Skin epidermis (tissue), 12 donors: ENCODE measurements at regions not wholly inside any gene's neighbourhood (a gene's known extent, or its start where the extent isn't known, plus 50 kb on each side); places are given as distances from the start of the nearest gene placed in this dataset.
"Not testable (repeated sequence)": the region's sequence is repeated elsewhere in the genome, so short reads cannot be mapped to it uniquely, and the experiment has no call there.

Experiments
- H3K27ac ChIP-seq, 21 experiments: fragments of 200-600 bp; sonication (generic) in 11 of 21; one replicate each; pipeline ENCODE4 v1.5.0; 2020; ENCODE audit warnings: mild to moderate bottlenecking in 3 of 21, inconsistent platforms in 2 of 21, moderate library complexity in 2 of 21
- H3K4me3 ChIP-seq, 7 experiments: fragments of 200-600 bp; sonication (generic) in 2 of 7; one replicate each; pipeline ENCODE4 v1.5.0; 2020; ENCODE audit warnings: inconsistent platforms in 2 of 7, mild to moderate bottlenecking in 2 of 7, moderate library complexity in 1 of 7

DNA sequence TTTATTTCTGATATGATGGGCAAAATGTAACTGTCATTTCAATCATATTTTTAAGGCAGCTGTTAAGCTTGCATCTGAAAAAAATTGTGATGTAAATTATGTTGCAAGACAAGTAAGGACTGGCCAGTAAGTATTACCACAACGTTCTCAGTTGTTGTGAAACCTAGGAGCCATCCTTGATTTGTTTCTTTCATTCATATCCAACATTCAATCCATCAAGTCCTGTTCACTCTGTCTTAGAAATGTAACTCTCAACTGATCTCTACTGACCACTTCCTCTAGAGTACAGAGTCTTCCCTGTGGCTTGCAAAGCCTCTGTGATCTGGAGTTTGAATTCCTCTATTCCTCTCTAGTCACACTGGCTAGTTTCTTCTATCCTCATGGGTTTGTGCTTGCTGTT lies 161.4 kb upstream of the MAD2L1 start:
- H3K4me3 ChIP-seq, result no peak overlapping the region
- no peak overlapping the region for H3K27ac ChIP-seq

DNA sequence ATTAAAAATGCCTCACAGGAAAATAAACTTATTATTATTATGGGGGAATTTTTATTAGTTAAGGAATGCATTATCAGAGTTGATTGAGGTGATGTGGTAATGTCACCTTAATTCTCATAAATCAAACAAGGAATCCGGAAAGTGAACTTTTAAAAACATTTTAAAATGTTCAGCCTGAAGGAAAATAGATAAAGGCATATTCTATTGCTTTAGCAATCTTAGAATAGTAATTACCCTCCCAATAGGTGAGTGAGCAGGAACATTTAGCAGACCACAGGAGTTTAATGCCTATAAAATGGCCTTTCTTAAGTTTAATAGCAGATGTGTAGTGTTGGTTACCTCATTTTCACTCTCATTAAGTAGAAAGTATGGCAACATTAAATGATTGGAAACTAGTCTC lies 160.9 kb upstream of the MAD2L1 start:
- Histone ChIP-seq H3K4me3 (no peak overlapping the region), H3K27ac (no peak overlapping the region)

DNA sequence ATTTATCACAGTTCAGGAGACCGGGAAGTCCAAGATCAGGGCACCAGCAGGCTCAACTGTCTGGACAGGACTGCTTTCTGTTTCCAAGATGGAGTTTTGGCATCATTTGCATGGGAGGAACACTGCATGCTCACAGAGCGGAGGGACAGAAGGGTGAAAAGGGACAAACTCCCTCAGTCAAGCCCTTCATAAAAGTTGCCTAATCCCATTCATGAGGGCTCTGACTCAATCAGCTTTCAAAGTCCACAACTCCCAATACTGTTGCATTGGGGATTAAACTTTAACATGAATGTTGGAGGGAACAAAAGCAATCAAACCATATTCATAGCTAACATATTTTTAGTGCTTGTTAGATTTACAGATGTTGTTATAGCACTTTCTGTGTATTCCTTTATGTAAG lies 158.9 kb upstream of the MAD2L1 start:
- Histone ChIP-seq H3K4me3 (no peak overlapping the region), H3K27ac (no peak overlapping the region)

DNA sequence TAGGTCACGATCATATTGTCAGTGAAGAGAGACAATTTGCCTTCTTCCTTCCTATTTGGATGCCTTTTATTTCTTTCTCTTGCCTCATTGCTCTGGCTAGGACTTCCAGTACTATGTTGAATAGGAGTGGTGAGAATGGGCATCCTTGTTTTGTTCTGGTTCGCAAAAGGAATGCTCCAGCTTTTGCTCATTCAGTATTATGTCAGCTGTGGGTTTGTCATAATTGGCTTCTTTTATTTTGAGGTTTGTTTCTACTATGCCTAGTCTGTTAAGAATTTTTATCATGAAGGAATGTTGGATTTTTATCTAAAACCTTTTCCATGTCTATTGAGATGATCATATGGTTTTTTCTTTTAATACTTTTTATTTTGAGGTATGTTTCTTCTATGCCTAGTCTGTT lies 152.3 kb upstream of the MAD2L1 start:
- no peak overlapping the region for H3K4me3 ChIP-seq
- no peak overlapping the region for H3K27ac ChIP-seq

DNA sequence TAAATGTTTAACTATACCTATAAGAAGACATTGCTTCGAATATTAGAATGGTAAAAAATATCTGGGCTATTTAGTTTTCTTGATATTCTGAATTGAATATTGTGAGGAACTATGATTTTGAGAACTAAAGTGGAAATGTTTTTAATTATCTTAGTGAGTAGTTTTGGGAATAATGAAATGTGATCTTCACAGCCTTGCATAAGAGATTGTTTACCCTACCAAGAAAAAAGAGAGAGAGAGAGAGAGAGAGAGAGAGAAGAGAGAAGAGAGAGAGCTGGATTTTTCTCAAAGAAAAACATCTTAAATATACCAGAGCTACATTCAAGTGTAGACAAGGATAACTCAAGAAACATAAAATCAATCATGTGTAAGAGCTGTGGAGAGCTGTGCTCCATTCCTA lies 148.7 kb upstream of the MAD2L1 start:
- Histone ChIP-seq H3K4me3 (no peak overlapping the region), H3K27ac (no peak overlapping the region)

DNA sequence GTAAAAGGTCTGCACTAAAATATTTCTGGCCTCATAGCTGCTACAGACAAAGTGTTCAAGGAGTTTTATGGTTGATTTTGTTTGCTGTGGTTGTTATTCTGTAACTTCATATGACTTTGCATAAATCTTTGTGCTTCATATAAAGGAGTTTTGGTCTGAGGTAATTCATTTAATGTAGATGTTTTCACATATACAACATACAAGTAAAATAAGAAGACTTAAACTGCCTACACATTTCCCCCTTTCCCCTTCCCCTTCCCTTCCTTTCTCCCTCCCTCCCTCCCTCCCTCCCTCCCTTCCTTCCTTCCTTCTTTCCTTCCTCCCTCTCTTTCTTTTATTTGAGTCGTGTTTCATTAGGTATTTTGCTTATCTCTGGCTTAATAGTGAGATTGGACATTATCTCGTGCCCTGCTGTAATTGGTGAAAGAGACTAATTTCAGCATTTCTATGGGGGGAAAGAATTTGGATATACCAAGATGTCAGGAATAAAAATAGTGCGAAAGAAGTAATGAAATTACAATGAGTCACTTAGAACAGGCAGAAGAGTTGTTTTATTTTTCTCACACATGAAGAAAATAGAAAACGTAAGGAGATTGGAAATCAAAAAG lies 144.9 kb upstream of the MAD2L1 start:
- Histone ChIP-seq H3K4me3 (no peak overlapping the region), H3K27ac (no peak overlapping the region)

DNA sequence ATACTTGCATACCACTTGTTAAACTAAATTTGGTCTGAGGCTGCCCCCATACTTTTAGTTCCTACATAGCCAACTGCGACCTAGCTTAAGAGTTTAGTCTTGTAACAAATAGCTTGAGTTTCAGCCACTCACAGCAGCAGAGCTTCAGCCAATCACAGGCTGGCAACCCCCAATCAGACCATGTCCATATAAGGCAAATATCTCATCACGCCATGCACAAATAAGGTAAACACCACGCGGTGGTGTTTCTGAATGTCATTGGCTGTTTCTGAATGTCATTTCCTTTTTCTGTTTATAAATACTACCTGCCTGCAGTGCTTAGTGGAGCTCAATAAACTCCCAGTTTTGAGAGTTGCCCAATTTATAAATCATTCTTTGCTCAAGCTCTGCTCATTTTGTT lies 143.1 kb upstream of the MAD2L1 start:
- no peak overlapping the region for H3K4me3 ChIP-seq
- no peak overlapping the region for H3K27ac ChIP-seq

DNA sequence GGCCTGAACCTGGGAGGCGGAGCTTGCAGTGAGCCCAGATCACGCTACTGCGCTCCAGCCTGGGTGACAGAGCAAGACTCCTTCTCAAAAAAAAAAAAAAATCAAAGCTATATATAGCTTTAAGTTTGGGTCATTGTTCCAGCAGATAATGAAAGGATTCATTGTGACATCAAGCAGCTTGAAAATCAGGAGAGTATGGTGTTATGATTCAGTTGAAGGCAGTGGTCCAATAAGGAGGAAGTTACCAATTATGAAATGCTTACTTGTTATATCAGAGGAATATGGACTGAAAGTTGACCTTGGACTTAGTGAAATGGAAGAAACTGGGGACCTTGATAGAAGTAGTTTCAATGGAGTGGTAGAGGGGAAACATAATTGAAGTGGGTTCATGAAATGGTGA lies 140.4 kb upstream of the MAD2L1 start:
- no peak overlapping the region for H3K27ac ChIP-seq

DNA sequence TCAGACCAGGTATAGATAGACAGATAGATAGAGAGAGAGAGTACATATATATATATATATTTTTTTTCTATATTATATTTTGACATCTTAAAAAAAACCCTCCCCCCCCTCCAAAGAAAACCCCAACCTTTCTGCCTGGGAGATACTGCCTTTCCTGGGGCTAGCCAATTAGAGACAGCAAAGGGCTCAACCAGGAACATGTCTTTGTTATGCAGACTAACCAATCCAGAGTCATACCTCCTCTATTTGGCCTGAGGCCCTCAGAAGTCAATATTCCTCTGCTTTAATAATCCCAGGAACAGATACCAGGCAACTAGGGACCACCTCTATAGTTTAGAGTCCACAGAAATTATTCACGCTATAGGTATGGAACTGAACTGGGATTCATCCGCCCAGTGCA lies 135.6 kb upstream of the MAD2L1 start:
- no peak overlapping the region for H3K27ac ChIP-seq

More for the DNA sequence above, 140.4 kb upstream of the MAD2L1 start:
- no peak overlapping the region for H3K4me3 ChIP-seq

DNA sequence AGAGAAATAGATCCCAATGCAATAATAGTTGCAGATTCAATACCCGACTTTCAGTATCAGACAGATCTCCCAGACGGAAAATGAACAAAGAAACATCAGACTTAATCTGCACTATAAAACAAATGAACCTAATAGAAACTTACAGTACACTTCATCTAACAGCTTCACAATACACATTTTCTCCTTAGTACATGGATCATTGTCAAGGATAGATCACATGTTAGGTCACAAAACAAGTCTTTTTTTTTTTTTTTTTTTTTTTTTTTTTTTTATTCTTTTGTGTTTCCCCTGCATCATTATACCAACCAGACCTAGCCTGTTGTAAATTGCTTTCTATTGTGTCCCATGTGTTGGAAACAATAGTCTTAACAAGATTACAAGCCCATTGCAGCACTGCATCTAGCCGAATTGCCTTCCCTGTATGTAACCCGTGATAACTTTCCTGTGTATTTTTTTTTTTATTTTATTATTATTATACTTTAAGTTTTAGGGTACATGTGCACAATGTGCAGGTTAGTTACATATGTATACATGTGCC lies 134.0 kb upstream of the MAD2L1 start:
- not testable (repeated sequence) for H3K4me3 ChIP-seq, H3K27ac ChIP-seq

More for the DNA sequence above, 135.6 kb upstream of the MAD2L1 start:
- H3K4me3 ChIP-seq, result no peak overlapping the region

DNA sequence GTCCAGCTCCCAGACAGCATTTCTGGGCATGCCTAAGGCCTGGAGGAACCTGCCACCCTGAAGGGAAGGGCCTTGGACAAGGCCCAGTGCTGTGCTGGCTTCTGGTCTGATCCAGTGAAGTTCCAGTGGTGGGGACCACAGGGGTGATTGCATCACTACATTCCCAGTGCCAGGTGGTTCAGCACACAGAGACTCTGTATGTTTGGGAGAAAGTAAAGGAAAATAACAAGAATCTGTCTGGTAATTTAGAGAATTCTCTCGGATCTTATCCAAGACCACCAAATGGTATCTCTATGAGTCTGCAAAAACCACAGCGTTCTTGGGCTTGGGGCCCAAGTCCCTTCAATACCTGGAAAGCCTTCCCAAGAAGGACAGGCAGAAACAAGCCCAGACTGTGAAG lies 131.8 kb upstream of the MAD2L1 start:
- Histone ChIP-seq H3K27ac (no peak overlapping the region), H3K4me3 (no peak overlapping the region)

DNA sequence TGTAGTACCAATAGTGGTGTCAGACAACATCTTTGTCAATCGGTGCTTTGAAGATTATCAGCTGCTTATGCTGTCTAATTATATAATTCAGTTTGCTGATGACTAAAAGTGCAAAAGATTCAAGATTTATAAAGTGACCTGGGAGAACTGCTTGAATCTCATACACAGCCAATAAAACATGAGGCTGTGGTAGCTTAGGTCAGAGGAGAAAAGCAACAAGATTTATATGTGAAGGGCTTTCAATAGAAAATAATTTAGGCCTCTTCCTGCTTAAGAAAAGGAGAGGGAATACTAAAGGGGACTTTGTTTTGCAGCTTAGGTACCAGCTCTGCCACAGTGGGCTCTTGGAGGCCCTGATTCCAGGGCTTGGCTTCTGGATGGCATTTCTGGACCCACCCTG lies 111.0 kb upstream of the MAD2L1 start:
- no peak overlapping the region for H3K4me3 ChIP-seq

DNA sequence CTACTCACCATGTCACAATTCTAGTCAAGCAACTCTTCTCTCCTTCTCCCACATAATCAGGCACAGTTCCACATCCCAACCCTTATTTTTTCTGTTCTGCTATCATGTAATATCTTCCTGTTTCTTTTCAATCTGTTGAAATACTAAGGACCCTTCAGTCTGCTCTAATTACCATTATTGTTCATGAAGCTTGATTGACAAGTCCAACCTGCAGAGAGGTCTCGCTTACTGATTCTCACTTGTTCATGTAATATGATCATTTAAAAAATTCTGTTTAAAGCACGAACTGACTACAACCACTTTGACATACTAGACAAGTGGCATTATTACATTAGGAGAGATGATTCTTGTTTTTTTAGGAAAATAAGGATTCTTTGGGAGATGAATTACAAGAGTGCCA lies 108.6 kb upstream of the MAD2L1 start:
- no peak overlapping the region for H3K27ac ChIP-seq
- H3K4me3 ChIP-seq, result no peak overlapping the region

More for the DNA sequence above, 111.0 kb upstream of the MAD2L1 start:
- no peak overlapping the region for H3K27ac ChIP-seq

DNA sequence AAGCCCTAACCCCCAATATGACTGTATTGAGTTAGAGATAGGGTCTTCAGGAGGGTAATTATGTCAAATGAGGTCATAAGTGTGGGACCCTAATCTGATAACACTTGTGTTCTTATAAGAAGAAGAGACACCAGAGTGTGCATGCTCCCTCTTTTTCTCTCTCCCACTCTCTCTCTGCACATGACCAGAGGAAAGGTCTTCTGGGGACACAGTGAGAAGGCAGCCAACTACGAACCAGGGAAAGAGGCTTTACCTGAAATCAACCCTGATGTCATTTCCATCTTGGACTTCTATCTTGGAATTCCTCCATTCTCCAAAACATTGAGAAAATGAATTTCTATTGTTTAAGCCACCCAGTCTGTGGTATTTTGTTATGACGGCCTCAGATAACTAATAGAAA lies 97.2 kb upstream of the MAD2L1 start:
- Histone ChIP-seq H3K27ac (no peak overlapping the region), H3K4me3 (no peak overlapping the region)

DNA sequence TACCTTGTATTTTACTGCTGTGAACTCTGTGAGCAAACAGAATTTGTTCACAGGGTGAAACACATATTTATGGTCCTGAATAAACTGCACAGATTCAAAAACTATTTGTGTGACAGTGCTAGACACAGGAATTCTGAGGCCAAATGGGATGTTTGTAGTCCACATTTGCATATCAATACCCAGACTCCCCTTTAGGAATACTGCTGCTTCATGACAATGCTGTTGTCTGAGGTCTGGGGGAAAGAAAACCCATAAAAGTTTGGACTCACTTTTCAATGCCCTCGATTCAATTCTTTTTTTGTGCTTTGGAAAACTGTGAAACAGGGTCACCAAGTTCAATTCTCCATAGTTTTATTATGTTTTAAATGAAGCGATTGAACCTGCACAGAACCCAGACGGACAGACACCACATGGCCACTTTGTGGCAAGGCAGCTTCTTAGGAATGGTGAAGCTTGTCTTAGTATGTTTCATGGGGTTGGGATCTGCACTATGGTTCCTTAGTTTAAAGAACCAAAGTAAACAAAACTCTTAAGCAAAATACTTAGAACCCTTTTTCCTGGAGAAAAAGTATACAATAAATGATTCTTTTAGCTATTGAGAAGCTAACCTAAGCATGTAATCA lies 92.3 kb upstream of the MAD2L1 start:
- no peak overlapping the region for H3K4me3 ChIP-seq
- no peak overlapping the region for H3K27ac ChIP-seq

DNA sequence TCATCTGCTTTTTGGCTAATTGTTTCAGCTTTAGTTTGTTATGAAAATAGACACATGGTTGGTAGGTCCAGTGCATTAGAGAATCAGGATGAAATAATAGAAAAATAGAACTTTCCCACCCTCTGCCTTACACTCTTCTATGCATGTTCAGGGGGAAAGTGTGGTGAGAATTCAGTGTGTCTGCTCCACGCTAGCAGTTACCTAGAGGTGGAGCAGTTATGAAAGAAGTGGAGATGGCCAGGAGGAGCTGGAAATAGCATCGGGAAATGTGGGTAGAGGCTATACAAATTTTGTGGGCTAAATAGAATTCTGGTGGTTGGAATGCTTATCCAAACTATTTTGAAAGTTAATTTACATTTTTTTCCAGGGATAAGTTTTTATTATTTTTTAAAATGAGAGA lies 91.4 kb upstream of the MAD2L1 start:
- H3K4me3 ChIP-seq, result no peak overlapping the region

DNA sequence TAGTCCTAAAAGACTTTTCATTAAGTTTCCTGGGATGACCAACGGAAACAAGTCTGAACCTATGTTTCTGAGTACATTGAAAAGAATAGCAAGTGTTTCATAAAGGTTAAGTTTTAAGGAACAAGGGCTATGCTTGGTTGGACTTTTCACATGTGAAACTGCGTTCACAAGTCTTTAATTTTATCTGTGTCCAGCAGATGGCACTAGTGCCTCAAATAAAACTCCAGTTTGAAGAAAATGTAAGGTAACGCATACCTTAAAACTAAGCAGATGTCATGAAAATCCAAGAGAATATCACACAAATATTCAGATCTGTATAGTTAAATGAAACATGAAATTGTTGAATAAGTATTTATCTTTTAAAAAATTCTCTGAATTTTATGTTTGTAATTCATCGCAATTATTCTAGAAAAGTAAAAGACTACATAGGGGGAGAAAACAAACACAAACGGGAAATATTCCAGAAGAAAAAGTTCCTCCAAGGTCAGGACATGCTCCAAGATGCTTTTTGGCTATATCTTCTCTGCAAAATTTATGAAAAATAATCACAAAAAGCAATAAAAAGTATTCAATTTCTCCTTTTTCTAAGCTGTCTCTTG lies 89.6 kb upstream of the MAD2L1 start:
- H3K27ac ChIP-seq, result no peak overlapping the region

More for the DNA sequence above, 91.4 kb upstream of the MAD2L1 start:
- H3K27ac ChIP-seq, result no peak overlapping the region

DNA sequence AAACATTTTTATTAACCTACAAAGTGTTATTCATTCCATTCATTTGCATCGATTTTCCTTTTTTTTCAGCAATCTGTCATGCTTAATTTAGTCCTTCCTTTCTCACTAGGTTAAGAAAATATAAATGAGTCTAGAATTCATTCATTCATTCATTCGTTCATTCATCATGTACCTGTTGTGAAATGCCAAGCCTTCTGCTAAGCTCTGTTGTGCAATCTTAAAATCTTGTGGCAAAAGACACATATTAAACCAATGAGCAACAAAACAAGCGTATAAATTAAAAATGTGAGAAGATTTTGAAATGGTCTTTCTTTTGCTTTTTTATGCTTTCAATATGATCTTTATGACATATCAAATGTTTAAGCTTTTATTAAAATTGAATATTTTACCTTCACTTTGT lies 88.6 kb upstream of the MAD2L1 start:
- H3K27ac ChIP-seq, result no peak overlapping the region
- H3K4me3 ChIP-seq, result no peak overlapping the region

More for the DNA sequence above, 89.6 kb upstream of the MAD2L1 start:
- H3K4me3 ChIP-seq, result no peak overlapping the region

DNA sequence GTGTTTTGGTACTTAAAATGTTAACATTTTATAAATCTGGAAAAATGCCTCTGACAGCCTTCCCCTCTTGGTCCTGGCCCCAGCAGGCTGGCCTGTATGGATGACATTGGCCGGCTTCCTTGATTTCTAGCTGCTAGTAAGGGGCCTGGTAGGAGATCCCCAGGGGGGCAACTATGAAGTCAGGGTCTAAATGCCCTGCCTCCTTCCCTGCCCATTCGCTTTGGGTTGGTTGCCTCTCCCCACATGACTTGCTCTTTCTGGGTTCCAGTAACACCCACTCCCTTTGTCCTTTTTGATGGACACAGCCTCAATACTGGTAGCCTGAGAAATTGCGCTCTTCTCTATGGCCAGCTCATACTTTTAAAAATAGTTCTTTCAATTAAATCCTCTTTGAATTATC lies 78.0 kb upstream of the MAD2L1 start:
- Histone ChIP-seq H3K4me3 (no peak overlapping the region), H3K27ac (no peak overlapping the region)

DNA sequence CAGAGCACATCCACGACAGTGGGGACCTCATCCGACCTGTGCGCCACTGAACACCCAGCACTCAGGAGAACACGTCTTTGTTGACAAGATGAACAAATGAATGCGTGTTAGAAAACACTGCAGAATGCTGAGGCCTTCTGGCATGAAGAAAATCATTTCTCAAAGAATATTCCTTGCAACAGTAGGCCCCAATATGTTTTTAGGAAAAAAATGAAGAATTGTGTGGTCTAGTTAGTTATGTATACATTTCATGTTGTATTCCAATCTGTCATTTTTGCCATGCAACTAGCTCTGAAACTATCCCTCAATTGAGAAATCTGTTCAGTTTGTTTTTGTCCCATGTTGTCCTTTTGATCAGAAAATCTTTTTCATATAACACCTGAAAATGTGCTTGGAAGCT lies 77.4 kb upstream of the MAD2L1 start:
- no peak overlapping the region for H3K4me3 ChIP-seq
- no peak overlapping the region for H3K27ac ChIP-seq

DNA sequence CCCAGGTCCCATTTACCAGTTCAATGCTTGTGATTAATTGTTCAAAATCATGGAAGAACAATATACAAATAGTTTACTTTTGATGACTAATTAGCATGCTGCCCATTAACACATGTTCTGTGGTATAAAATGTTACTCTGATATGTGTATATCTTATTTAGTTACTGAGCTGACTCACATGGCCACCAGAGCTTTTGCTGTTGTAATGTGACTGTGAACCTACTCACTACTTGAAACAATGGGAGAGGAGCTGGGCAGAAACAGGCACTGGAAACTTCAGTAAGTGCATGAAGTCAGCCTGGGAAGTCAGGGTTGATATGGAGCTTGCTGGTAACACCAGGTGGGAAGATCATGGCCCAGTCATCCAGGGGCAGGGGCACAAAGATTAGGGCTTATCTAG lies 72.7 kb upstream of the MAD2L1 start:
- H3K27ac ChIP-seq, result no peak overlapping the region

More for the DNA sequence above, 72.7 kb upstream of the MAD2L1 start:
- H3K4me3 ChIP-seq, result no peak overlapping the region
